ENCODE measurements at regions not wholly inside any gene's neighbourhood (a gene's known extent, or its start where the extent isn't known, plus 50 kb on each side); places are given as distances from the start of the nearest gene placed in this dataset.

GRCh38 chr19:30254789-30255188 is 117.4 kb upstream of the ZNF536 start:
- CTCF ChIA-PET: no interaction called here
- H3K4me2 ChIP-seq (ENCODE audit: low read length): no peak overlapping the region
- H3K27me3 ChIP-seq (ENCODE audit: insufficient read depth, low read length): peaks cover 76% of the 10 kb centered on the region
- RAD21 ChIA-PET (ENCODE audit: low non-redundant PET in 1 of 2, low total read pairs in 2 of 2, uncharacterized antibody in 2 of 2, unreplicated experiment in 2 of 2): no interaction called here
- POLR2A ChIA-PET: no interaction called here
- H3K9me2 ChIP-seq (ENCODE audit: insufficient read depth): no peaks in the 10 kb centered on the region
- no peak for TF ChIP-seq YY1 (IDR thresholded peaks at IDR 0.05; ENCODE audit: extremely low read depth, insufficient replicate concordance, low read depth, low read length)
- no peak for TF ChIP-seq MAX (IDR thresholded peaks at IDR 0.05)
- TF ChIP-seq FOSL1 (IDR thresholded peaks at IDR 0.05; ENCODE audit: low read depth): no peak
- TF ChIP-seq EZH2phosphoT487 (IDR thresholded peaks at IDR 0.05; ENCODE audit: borderline replicate concordance): no peak
- no peak for TF ChIP-seq ZNF274 (IDR thresholded peaks at IDR 0.05; ENCODE audit: low read depth, low read length)
- TF ChIP-seq CBX3 (IDR thresholded peaks at IDR 0.05; ENCODE audit: low read depth): no peak
- TF ChIP-seq ZBTB33 (IDR thresholded peaks at IDR 0.05; ENCODE audit: extremely low read depth, insufficient replicate concordance, low read length): no peak
- no peak for TF ChIP-seq SP1 (IDR thresholded peaks at IDR 0.05; ENCODE audit: low read depth)
- no peak for TF ChIP-seq ZFX (IDR thresholded peaks at IDR 0.05)
- TF ChIP-seq SIN3A (IDR thresholded peaks at IDR 0.05; ENCODE audit: low read depth): no peak
- TF ChIP-seq TCF7L2 (IDR thresholded peaks at IDR 0.05; ENCODE audit: borderline replicate concordance, extremely low read depth, insufficient read depth, insufficient read length): no peak
- no peak for TF ChIP-seq REST (IDR thresholded peaks at IDR 0.05; ENCODE audit: low read depth)
- TF ChIP-seq SRF (IDR thresholded peaks at IDR 0.05; ENCODE audit: low read depth): no peak
- no peak for TF ChIP-seq CTCF (IDR thresholded peaks at IDR 0.05 in 2 of 3, conservative IDR thresholded peaks at IDR 0.05 in 1 of 3; ENCODE audit: borderline replicate concordance in 1 of 3, insufficient read depth in 1 of 3, low read depth in 2 of 3, low read length in 2 of 3)
- TF ChIP-seq POLR2A (IDR thresholded peaks at IDR 0.05; ENCODE audit: borderline replicate concordance, extremely low read depth, insufficient read depth, insufficient read length): no peak
- intact Hi-C loops (cut with micrococcal nuclease): no loop called here
- no peaks in the 10 kb centered on the region for H4K20me1 ChIP-seq (ENCODE audit: insufficient read depth)
- H3K4me3 ChIP-seq (replicated peaks in 1 of 2; ENCODE audit: low read depth in 1 of 2, low read length in 2 of 2): no peak overlapping the region
- H3K79me2 ChIP-seq (ENCODE audit: insufficient read depth, low read length): no peaks in the 10 kb centered on the region
- no peaks in the 10 kb centered on the region for H3K36me3 ChIP-seq (ENCODE audit: control insufficient read depth in 1 of 2, insufficient read depth in 2 of 2, low read length in 2 of 2)
- peaks cover 0 to 4% of the 10 kb centered on the region in 2 experiments; a peak in 1 of 4 replicates for H3K4me1 ChIP-seq (ENCODE audit: control insufficient read depth in 1 of 2, insufficient read depth in 2 of 2, low read length in 2 of 2)
- no peak overlapping the region for H3K9ac ChIP-seq (ENCODE audit: low read length)
- BruUV-seq (replicated peaks): no TSS peak
- ATAC-seq (no peak), DNase-seq (ENCODE audit: low read depth, low spot score) (no peak)
- no peaks in the 10 kb centered on the region for H3K9me3 ChIP-seq (ENCODE audit: control insufficient read depth in 1 of 2, insufficient read depth in 1 of 2, low read depth in 1 of 2, low read length in 2 of 2)
- H3K27ac ChIP-seq (ENCODE audit: low read depth, low read length): no peak overlapping the region
- no peak overlapping the region for H2AFZ ChIP-seq (ENCODE audit: low read depth, low read length, poor library complexity, severe bottlenecking)
